Tibial nerve (tissue), 4 donors: ENCODE measurements at regions not wholly inside any gene's neighbourhood (a gene's known extent, or its start where the extent isn't known, plus 50 kb on each side); places are given as distances from the start of the nearest gene placed in this dataset.

Experiments used
- EP300 ChIP-seq, 2 donors: sonication (generic); formaldehyde crosslinking; IDR thresholded peaks; one replicate each; pipeline ENCODE4 v1.6.1; 2017; ENCODE audit warnings: antibody characterized with exemption in 2 of 2, mild to moderate bottlenecking in 1 of 2
- POLR2A ChIP-seq, 2 donors: fragments of 450-650 bp; IDR thresholded peaks; one replicate each; pipeline ENCODE4 v1.6.1; 2017; ENCODE audit warnings: antibody characterized with exemption in 2 of 2, mild to moderate bottlenecking in 2 of 2, moderate library complexity in 2 of 2
- TF ChIP-seq, protein P1 (sequence below), 5 experiments: fragments of 200-600 bp in 3 of 5; fragments of 450-650 bp in 2 of 5; sonication (generic) in 3 of 5; IDR thresholded peaks; one replicate each; pipeline ENCODE4 v1.5.1; 2016 to 2019; ENCODE audit warnings: antibody characterized with exemption in 5 of 5, mild to moderate bottlenecking in 3 of 5, moderate library complexity in 2 of 5

DNA sequence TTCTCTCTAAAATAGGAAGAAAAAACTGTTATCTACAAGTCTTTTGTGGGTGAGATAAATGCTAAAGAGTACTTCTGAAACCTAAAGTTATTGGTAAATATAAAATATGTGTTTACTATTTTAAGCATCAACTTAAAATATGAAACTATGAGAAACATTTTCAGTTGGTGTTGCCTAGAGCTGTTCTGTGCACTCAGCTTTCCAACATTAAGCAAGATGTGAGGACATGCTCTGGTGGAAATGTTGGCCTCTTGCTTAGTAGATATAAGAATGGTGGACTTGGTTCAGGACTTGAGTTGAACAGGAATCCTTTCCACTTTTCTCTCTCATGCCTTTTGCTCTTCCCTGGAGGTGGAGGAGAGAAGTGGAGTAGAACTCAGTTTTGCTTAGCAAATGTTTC, 164.1 kb upstream of the PELI2 start:
- TF ChIP-seq POLR2A (IDR thresholded peaks at IDR 0.05) = no peak
- TF ChIP-seq, protein P1, sequence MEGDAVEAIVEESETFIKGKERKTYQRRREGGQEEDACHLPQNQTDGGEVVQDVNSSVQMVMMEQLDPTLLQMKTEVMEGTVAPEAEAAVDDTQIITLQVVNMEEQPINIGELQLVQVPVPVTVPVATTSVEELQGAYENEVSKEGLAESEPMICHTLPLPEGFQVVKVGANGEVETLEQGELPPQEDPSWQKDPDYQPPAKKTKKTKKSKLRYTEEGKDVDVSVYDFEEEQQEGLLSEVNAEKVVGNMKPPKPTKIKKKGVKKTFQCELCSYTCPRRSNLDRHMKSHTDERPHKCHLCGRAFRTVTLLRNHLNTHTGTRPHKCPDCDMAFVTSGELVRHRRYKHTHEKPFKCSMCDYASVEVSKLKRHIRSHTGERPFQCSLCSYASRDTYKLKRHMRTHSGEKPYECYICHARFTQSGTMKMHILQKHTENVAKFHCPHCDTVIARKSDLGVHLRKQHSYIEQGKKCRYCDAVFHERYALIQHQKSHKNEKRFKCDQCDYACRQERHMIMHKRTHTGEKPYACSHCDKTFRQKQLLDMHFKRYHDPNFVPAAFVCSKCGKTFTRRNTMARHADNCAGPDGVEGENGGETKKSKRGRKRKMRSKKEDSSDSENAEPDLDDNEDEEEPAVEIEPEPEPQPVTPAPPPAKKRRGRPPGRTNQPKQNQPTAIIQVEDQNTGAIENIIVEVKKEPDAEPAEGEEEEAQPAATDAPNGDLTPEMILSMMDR (IDR thresholded peaks at IDR 0.05) = no peak
- TF ChIP-seq EP300 (IDR thresholded peaks at IDR 0.05) = no peak
